GM21423 (cell line): ENCODE measurements at regions not wholly inside any gene's neighbourhood (a gene's known extent, or its start where the extent isn't known, plus 50 kb on each side); places are given as distances from the start of the nearest gene placed in this dataset.

Source experiments
- ATAC-seq: cut with Tn5 transposase; IDR thresholded peaks from one replicate; pipeline ENCODE4 v1.9.1; 2021; ENCODE audit warnings: mild to moderate bottlenecking, moderate library complexity; ENCODE audit not compliant: unreplicated experiment

DNA sequence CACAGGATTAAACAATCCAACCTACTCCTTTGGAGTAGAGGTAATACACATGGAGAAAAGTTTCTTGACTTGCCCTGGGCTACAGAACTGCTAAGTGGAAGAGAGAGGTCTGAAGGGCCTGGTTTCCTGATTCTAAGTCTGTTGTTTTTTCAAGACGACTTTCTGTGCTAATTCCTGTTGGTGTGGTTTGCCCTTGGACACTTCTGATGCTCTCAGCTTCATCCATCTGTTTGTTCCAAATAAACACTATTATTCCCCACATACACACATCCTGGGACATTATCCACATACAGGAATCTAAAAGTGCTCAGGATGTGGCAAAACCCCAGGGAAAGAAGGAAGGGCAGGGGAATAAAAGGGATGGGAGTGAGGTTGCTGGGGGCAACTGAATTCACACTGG lies 393.5 kb upstream of the TBL1XR1 start:
- ATAC-seq, result no peak

DNA sequence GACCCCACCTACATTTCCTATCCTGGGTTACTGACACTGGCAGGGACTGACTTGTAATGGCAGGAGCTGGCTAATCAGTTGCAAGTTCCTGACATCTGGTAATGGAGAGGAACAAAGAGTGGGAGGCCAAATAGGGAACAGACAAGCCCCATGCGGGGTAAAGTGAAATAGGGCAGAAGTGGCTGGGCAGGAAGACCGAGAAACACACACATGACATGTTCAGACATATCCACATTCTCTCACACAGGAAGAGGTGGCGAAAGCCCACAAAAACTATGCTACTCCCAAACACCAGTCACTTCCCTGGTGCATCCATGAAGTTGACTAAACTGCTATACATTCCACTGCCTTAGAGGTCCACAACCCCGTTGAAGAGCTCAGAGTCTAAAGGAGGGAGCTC lies 394.1 kb upstream of the TBL1XR1 start:
- peak; percentile 71 for ATAC-seq

DNA sequence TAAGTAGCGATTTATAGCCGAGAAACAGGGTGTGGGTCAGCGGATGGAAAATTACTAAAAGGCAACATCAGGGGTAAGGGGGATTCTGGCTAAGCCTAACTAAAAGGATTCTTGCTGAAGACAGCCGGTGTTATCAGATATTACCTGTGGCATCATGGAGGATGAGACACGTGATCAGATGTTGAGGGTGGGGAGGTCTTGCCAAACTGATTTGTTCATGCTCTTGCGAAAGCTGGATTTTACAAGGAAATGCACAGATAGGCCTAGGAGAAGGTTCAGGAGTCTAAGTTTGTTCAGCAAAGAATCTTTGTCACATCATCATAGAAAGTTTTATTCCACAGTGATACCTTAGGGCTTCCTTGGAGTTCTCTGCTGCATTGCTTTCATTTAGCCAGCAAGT lies 396.8 kb upstream of the TBL1XR1 start:
- no peak for ATAC-seq

DNA sequence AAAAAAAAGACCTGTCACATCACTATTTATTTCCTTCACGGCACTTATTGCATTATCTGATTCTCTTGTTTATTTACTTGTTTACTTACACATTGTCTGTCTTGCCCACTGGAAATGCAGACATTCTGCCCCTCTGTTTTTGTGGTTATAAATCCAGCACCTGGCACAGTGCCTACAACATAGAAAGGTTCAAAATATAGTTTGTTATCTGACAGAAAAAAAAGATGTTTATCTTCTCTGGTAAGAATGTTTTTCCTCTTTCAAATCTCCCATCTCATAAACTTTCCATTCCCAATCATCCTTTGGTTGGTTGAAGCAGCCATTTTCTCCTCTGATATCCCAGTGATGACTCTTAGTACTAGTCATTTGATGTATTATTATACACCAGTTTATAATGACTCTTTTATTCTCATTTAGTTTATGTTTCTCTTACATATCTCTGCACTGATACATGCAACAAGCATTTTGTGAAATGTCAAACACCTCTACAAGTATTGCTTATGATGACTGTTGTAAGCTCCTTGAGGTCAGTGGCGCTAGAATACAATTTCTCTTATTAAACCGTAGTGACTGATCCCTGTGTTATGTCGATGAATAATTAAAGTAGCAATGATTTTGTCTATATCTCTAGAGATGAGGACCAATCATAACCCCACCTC lies 398.4 kb upstream of the TBL1XR1 start:
- ATAC-seq, result no peak

DNA sequence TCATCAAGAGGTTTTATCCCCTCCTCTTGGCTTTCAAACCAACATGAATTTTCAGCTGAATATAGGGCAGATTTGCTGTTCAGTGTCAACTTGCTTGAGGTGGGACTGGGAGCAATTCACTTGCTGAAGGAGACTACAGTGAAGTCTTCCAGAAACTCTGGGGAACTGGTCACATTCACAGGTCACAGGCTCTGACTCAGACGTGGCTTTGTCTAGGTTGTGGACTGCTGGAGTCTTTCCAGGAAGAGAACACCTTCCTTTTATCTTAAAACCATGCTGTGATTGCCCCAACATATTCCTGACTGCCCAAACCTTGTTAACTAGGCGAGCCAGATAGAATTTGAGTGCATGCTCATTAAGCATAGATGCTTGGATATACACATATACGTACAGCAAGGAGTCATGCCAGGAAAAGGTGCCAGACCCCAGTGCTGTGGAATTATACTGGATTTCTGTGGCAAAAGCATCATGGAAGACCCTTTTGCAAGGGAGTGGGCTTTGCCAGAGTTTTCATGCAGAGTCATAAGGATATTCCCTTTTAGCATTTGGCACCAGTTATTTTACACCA lies 399.1 kb upstream of the TBL1XR1 start:
- no peak for ATAC-seq

DNA sequence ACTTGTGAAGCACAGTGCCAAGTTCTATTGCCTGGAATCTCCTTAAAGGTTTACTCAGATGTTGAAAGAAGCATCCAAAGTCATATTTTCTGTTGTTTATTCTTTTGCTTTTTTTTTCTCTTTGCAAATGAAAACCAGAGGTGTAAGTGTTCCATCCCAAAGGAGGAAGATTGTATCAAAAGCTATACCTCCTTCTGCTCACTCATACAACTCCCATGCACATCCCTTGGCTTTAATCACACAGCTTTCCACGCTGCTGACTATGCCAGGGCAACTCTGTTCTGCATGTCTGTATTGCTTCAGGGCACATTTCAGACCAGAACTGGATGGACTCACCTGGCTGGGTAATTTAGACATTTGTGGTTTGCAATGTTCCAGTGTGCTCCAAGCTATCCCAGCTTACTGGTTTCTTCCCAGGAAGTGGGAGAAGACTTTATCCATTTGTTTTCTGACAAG lies 399.6 kb upstream of the TBL1XR1 start:
- no peak for ATAC-seq

DNA sequence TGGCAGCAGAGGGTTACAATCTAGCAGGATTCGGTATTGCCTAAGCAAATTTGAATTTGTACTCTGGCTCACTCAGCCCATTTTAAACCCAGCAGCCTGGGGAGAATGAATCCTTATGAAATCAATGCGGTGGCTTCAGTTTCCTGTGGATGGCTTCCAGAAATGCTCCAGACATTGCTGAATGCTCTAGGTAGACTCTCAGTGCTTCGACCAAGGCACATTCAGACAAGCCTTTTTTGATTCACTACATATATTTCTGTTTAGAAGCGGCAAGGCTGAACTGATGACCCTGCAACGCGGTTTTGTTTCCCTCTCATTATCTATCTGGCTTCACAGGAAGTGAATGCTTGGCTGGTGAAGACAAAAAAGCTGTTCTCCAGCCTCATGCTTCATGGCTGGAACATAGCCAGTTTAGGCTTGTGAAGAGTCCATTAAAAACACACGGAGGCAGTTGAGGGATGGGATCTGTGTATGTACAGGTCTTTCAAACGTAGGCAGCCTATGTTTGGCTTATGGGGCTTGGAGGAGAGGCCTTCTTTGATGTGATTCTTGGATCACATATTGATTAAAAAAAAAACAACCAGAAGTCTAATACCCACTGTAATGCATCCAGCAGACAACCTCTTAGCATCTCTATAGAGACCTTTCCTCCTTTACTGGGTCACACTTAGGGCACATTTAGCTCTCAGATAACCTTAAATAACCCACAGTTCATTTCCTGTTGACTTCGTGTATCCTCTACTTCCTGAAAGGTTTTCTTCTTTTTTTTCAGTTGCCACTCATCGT lies 400.2 kb upstream of the TBL1XR1 start:
- peak; percentile 89 for ATAC-seq

DNA sequence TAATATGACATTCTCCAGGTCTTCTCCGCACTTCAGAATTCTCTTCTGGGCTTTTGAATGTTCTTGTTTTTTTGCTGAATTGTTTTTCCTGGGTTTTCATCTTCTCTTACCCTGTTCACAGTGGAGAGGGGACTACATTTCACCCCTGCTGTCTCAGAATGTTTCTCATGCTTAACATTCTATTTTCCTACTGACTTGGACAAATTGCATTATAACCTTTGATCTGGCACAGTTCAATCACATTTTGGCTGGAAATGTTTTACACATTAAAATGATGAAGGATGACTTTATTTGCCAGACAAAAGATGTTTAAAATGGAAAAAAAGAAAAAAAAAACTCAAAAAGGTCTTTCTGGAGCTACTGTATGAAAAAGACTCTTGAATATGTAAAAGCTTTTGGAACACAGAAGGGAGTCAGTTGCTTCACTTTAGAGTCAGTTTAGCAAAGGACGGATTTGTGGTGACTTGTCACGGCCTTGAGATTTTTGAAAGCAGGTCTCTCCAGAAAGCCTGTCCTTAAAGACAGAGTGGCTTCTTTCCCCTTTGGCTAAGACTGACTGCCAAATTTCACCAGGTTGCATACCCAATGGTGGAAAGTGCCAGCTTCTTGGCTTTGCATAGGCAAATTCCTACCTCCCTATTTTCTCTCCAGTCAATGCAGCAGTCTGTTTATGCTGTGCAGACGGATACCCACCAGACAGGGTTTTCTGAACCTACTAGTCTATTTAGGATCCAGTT lies 401.0 kb upstream of the TBL1XR1 start:
- ATAC-seq, result no peak

DNA sequence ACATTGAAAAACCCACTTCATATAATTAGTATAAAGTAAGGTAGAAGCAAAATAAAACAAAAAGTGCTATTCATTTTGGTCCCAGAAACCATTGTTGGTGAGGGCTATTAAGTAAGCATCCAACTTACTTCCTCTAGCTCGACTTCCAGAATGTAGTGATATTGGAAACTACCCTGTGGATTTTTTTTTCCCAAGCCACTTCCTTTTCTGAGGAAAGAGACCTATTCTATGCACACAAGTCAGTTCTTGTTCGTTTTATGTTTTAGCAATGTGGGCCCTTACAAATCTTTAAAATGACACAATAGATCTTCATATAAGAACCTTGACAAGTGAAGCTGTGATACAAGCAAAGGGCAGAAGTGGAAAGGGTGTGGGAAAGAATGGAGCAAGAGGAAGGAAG lies 402.0 kb upstream of the TBL1XR1 start:
- ATAC-seq, result no peak

DNA sequence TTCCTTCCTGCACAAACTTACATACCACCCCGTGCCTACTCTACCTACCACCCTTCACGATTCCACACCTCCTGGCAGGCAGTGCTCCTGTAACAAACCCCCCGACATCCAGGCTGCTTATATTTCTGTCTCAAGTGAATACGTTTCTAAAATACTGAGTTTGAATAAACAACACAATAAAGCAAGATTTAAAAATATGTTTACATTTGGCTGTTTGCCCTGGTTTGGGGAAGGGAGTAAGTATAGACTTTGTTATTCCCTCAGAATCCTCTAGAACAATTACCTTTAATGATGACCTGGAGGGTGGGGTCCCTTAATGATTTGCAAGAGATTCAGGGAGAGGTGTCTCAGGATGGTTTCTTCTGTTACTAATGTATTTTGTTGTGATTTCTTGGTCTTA lies 402.6 kb upstream of the TBL1XR1 start:
- no peak for ATAC-seq

DNA sequence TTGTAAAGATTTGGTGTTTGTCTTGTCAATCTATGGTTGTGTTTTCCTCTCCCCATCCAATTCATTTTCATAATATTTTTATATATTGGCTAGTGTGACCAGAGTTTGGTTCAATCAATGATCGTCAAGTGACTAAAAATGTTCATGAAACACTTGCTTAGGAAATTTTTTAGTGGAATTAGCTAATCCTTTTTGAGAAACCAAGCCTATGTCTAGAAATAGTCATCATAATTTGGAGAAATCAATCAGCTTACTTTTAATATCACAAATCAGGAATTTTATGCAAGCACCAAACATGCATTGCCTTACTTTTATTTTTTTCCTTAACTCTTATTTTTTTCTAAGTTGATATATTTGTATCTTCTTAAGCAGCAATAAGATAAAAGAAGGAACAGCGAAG lies 403.1 kb upstream of the TBL1XR1 start:
- no peak for ATAC-seq

DNA sequence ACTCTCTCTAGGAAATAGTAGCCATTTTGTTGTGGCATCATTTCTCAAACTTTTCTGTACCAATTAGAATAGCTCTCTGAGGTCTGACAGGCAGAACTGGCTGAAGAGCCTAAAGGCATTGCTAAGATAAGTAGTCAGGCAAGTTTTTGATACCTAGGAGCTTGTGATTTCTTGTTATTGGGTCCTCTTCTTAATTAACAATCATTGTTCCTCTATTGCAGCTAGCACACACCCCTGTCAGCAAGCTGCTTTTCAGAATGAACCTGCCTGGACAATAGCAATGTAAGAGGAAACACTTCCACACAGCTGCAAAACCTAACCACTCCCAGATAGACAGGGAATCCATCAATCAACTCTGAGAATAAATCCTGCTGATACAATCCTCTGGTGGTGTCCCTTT lies 403.9 kb upstream of the TBL1XR1 start:
- ATAC-seq, result no peak

DNA sequence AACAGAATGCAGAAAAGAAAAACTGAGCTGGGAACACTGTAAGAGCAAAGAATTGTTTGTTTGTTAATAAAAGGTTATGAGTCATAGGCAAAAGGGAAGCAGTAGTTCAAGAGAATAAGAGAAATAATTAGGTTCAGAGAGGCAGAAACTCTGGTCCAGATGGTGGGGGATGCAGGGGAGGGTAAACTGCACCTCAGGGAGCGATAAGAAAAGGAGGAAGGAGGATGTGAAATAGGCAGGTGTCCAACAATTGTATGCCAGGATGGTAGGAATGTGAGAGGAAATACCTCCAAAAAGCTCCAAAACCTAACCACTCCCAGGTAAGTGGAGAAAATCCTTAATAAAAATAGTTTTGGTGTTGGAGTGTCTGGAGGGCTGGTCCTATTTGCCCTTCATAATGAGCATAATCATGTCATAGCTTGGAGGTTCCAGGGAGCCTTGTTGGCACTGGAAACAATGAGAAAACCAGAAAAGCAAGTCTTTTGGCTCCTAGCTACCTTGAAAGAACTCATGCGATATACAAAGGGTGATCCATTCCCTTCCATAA lies 405.4 kb upstream of the TBL1XR1 start:
- ATAC-seq, result no peak

DNA sequence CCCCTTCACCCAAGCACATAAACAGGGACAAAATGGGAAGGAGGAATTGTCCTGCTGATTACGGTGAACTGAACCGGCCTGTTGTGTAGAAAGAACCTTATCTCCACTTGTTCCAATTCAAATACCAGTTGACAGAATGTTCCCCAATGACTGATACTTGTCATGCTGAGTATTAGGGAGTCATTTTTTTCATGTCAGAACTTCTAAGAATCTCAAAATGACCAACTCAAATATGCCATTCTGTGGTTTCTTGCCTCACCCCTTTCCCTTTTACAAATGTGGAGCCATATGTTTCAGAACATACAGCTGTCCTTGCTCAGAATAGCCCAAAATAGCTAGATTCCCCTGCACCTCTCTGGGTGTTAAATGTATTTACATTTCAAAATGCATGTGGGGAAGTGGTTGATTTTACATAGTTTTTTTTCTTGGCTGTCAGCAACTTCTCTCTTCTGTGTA lies 405.9 kb upstream of the TBL1XR1 start:
- ATAC-seq, result peak; percentile 55

DNA sequence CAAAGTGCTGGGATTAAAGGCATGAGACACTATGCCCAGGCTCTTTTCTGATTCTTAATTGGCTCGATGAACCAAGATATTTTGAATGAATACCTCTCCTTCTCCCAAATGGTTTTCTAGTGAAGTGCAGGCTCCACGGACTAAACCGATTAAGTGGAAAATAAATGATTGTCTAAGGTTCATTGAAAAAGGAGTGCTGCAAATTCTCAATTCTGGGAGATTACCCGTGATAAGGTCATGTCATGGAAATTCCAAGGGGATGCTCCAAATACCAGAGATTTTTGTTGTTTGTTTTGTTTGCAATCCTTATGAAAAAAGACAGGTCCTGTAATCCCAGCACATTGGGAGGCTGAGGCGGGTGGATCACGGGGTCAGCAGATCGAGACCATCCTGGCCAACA lies 406.9 kb upstream of the TBL1XR1 start:
- no peak for ATAC-seq

DNA sequence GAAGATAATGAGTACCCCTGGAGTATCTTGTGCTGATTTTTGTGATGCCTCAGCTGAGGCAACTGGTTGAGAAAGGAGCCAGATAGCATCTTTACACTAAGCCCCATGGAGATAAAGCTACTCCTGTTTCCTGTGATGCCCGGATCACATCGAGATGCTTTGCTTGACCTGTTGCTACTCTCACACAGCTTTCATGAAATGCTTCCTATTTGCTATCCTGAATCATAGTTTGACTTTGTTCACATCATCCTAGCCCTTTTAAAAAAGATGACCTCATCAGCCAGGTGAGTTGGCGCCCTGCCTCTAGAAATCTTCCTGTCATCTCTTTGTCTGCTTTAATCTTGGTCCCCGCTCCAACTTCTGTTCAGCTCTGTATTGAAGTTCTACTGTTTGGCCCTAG lies 409.6 kb upstream of the TBL1XR1 start:
- no peak for ATAC-seq

DNA sequence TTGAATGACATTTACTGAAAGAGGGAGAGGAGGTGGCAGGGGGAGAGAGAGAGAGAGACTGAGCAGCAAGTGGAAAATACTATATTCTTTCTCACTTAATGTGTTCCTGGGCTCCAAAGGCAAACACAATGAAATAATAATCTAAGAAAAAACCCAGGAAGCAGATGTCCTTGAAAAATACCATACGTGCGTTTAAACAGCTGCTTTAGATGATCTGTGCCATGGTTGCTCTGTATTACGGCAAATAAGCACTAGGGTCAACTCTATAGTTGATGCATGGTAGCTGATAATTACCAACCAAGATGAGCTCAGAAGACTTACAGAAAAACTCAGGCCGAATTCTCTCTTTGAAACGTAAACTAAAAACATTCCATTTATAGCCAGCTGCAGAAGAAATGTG lies 410.3 kb upstream of the TBL1XR1 start:
- no peak for ATAC-seq

DNA sequence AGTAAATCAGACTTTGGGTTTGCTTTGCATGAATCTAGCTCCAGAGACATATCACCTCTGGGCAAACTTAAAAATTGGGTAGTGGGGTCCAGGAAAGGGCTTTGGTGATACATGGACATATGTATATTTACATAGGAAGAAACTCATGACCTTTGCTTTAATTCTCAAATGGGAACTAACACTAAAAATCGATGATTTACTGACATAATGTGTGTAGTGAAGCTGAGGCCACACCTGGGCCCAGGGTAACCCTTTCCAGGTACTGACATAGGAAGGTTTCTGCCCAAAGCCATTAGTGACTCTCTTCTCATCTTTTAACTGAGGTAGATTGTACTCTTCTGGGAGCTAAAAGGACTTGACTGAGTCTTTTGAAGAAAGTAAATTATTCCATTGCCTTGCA lies 411.2 kb upstream of the TBL1XR1 start:
- no peak for ATAC-seq

DNA sequence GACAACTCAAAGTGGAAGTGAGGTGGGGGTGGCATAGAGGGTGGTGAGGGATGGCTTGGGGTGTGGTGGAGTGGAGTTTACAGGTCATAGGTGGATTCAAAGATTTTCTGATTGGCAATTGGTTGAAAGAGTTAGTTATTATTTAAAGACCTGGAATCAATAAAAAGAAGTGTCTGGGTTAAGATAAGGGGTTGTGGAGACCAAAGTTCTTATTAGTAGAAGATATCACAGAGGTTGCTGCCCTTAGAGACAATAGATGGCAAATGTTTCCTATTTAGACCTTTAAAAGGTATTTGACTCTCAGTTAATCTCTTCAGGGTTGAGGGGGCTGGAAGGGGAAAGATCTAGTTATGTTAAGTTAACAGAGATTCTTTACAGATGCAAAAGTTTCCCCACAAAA lies 412.3 kb upstream of the TBL1XR1 start:
- no peak for ATAC-seq

DNA sequence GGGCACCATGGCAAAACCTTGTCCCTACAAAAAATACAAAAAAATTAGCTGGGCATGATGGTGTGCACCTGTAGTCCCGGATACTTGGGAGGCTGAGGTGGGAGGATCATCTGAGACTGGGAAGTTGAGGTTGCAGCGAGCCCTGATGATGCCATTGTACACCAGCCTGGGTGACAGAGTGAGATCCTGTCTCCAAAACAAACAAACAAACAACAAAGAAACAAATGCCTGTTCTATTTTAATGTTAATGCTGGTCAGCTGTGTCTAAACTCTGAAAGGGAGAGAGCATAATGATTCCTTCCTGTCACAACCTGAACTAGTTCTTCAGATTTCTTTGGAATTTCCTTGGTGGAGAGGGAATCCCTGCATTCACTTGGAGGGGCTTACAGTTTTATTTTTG lies 413.0 kb upstream of the TBL1XR1 start:
- ATAC-seq, result no peak
